ENCODE measurements at regions not wholly inside any gene's neighbourhood (a gene's known extent, or its start where the extent isn't known, plus 50 kb on each side); places are given as distances from the start of the nearest gene placed in this dataset.

- H3K27me3 ChIP-seq (ENCODE audit: insufficient read depth, low read length), result no peaks in the 10 kb centered on the region
- ChIA-PET RAD21 (ENCODE audit: low non-redundant PET in 1 of 2, low total read pairs in 2 of 2, uncharacterized antibody in 2 of 2, unreplicated experiment in 2 of 2) (no interaction called here), POLR2A (no interaction called here), CTCF (no interaction called here)
- H3K9me3 ChIP-seq (ENCODE audit: control insufficient read depth in 1 of 2, insufficient read depth in 1 of 2, low read depth in 1 of 2, low read length in 2 of 2), result no peaks in the 10 kb centered on the region
- H3K9me2 ChIP-seq (ENCODE audit: insufficient read depth), result no peaks in the 10 kb centered on the region
- ATAC-seq (no peak), DNase-seq (ENCODE audit: low read depth, low spot score) (no peak)
- H3K79me2 ChIP-seq (ENCODE audit: insufficient read depth, low read length), result no peaks in the 10 kb centered on the region
- TF ChIP-seq EGR1 (IDR thresholded peaks at IDR 0.05; ENCODE audit: low read depth), result no peak
- TF ChIP-seq ATF3 (IDR thresholded peaks at IDR 0.05), result no peak
- TF ChIP-seq SRF (IDR thresholded peaks at IDR 0.05; ENCODE audit: low read depth), result no peak
- no peak for TF ChIP-seq SIN3A (IDR thresholded peaks at IDR 0.05; ENCODE audit: low read depth)
- TF ChIP-seq ZFX (IDR thresholded peaks at IDR 0.05), result no peak
- TF ChIP-seq POLR2AphosphoS5 (IDR thresholded peaks at IDR 0.05; ENCODE audit: low read depth, low read length), result no peak
- no peak for TF ChIP-seq POLR2A (IDR thresholded peaks at IDR 0.05; ENCODE audit: borderline replicate concordance, extremely low read depth, insufficient read depth, insufficient read length)
- H4K20me1 ChIP-seq (ENCODE audit: insufficient read depth), result no peaks in the 10 kb centered on the region
- peaks cover 0 to 10% of the 10 kb centered on the region in 2 experiments; a peak in 2 of 4 replicates for H3K4me1 ChIP-seq (ENCODE audit: control insufficient read depth in 1 of 2, insufficient read depth in 2 of 2, low read length in 2 of 2)
- intact Hi-C loops (cut with micrococcal nuclease), result loop anchor here (10.0 kb wide), 1 partner anchor 352 kb away; no protein-coding TSS in a partner anchor
- H3K27ac ChIP-seq (ENCODE audit: low read depth, low read length), result no peak overlapping the region
- H3K4me2 ChIP-seq (ENCODE audit: low read length), result no peak overlapping the region
- no TSS peak for BruUV-seq (replicated peaks)
- H2AFZ ChIP-seq (ENCODE audit: low read depth, low read length, poor library complexity, severe bottlenecking), result no peak overlapping the region
- no peak overlapping the region for H3K4me3 ChIP-seq (replicated peaks in 1 of 2; ENCODE audit: low read depth in 1 of 2, low read length in 2 of 2)
- no peaks in the 10 kb centered on the region for H3K36me3 ChIP-seq (ENCODE audit: control insufficient read depth in 1 of 2, insufficient read depth in 2 of 2, low read length in 2 of 2)
- H3K9ac ChIP-seq (ENCODE audit: low read length), result no peak overlapping the region
Measured at GRCh38 chr17:16877099-16877498, 94.8 kb downstream of the TNFRSF13B start.

- no peak overlapping the region for H3K4me3 ChIP-seq (replicated peaks in 1 of 2; ENCODE audit: low read depth in 1 of 2, low read length in 2 of 2)
- BruUV-seq (replicated peaks), result no TSS peak
- H3K9ac ChIP-seq (ENCODE audit: low read length), result no peak overlapping the region
- no peaks in the 10 kb centered on the region for H3K9me3 ChIP-seq (ENCODE audit: control insufficient read depth in 1 of 2, insufficient read depth in 1 of 2, low read depth in 1 of 2, low read length in 2 of 2)
- no peak overlapping the region for H3K27ac ChIP-seq (ENCODE audit: low read depth, low read length)
- H3K4me1 ChIP-seq (ENCODE audit: control insufficient read depth in 1 of 2, insufficient read depth in 2 of 2, low read length in 2 of 2), result peaks cover 0 to 10% of the 10 kb centered on the region in 2 experiments; a peak in 2 of 4 replicates
- no peaks in the 10 kb centered on the region for H3K9me2 ChIP-seq (ENCODE audit: insufficient read depth)
- H3K4me2 ChIP-seq (ENCODE audit: low read length), result no peak overlapping the region
- ChIA-PET RAD21 (ENCODE audit: low non-redundant PET in 1 of 2, low total read pairs in 2 of 2, uncharacterized antibody in 2 of 2, unreplicated experiment in 2 of 2) (no interaction called here), POLR2A (no interaction called here), CTCF (no interaction called here)
- no peak for DNase-seq (ENCODE audit: low read depth, low spot score)
- H4K20me1 ChIP-seq (ENCODE audit: insufficient read depth), result no peaks in the 10 kb centered on the region
- no peak overlapping the region for H2AFZ ChIP-seq (ENCODE audit: low read depth, low read length, poor library complexity, severe bottlenecking)
- no peaks in the 10 kb centered on the region for H3K27me3 ChIP-seq (ENCODE audit: insufficient read depth, low read length)
- H3K36me3 ChIP-seq (ENCODE audit: control insufficient read depth in 1 of 2, insufficient read depth in 2 of 2, low read length in 2 of 2), result no peaks in the 10 kb centered on the region
- no peak for ATAC-seq
- intact Hi-C loops (cut with micrococcal nuclease), result loop anchor here (10.0 kb wide), 1 partner anchor 351 kb away; no protein-coding TSS in a partner anchor
- H3K79me2 ChIP-seq (ENCODE audit: insufficient read depth, low read length), result no peaks in the 10 kb centered on the region
- TF ChIP-seq ATF3 (IDR thresholded peaks at IDR 0.05) (no peak), ZBTB33 (IDR thresholded peaks at IDR 0.05; ENCODE audit: extremely low read depth, insufficient replicate concordance, low read length) (no peak), MAX (IDR thresholded peaks at IDR 0.05) (no peak), REST (IDR thresholded peaks at IDR 0.05; ENCODE audit: low read depth) (no peak), TCF7L2 (IDR thresholded peaks at IDR 0.05; ENCODE audit: borderline replicate concordance, extremely low read depth, insufficient read depth, insufficient read length) (no peak), CTCF (IDR thresholded peaks at IDR 0.05 in 2 of 3, conservative IDR thresholded peaks at IDR 0.05 in 1 of 3; ENCODE audit: borderline replicate concordance in 1 of 3, insufficient read depth in 1 of 3, low read depth in 2 of 3, low read length in 2 of 3) (no peak)
Measured at GRCh38 chr17:16875662-16876061, 96.3 kb downstream of the TNFRSF13B start.

Measured in HCT116 (cell line).